AG04449 (cell line): ENCODE measurements at regions not wholly inside any gene's neighbourhood (a gene's known extent, or its start where the extent isn't known, plus 50 kb on each side); places are given as distances from the start of the nearest gene placed in this dataset.

Experiments used
- CTCF ChIA-PET: fragments of 350-600 bp; formaldehyde crosslinking; extraction: SDS; loops from one replicate; lab custom pipeline; 2021; ENCODE audit warnings: antibody characterized with exemption; lab: Yijun Ruan, JAX
- POLR2A ChIA-PET: fragments of 400-600, 350-600 bp; formaldehyde crosslinking; extraction: SDS; loops from one replicate; lab custom pipeline; 2020; ENCODE audit warnings: antibody characterized with exemption, inconsistent platforms; lab: Yijun Ruan, JAX
- DNase-seq: peaks from one replicate; pipeline ENCODE4 v3.0.0-alpha.2; 2010; ENCODE audit warnings: low read depth, low spot score
- H3K4me3 ChIP-seq: 2 replicates; pipeline ENCODE4 v1.5.1; 2011; ENCODE audit warnings: low read depth, mild to moderate bottlenecking, control low read depth, low read length
- TF ChIP-seq, protein P1 (sequence below): IDR thresholded peaks from one replicate; pipeline ENCODE4 v1.5.1; 2011; ENCODE audit warnings: mild to moderate bottlenecking, moderate library complexity, low read length, control low read depth, inconsistent platforms; ENCODE audit not compliant: insufficient read depth; ENCODE audit errors: missing control alignments

DNA sequence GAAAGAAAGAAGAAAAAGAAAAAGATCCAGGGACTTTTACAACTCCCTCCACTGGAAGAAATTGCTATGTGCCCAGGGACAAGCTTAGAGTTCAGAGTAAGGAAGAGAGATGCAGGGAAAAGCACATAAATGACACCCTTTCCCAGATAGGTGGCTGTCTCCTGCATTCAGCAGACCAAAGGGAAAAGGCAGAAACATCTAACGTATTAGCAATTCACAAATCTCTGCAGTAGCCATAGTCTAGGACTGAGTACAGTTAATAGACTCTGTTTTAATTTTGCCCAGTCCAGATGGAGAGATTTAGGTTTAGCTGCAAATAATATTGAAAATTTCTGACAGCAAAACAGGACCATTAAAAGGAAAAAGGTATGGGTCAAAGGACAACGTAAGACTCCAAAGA is 71.3 kb upstream of the TNFRSF21 start:
- H3K4me3 ChIP-seq = no peak overlapping the region
- no peak for DNase-seq
- TF ChIP-seq, protein P1, sequence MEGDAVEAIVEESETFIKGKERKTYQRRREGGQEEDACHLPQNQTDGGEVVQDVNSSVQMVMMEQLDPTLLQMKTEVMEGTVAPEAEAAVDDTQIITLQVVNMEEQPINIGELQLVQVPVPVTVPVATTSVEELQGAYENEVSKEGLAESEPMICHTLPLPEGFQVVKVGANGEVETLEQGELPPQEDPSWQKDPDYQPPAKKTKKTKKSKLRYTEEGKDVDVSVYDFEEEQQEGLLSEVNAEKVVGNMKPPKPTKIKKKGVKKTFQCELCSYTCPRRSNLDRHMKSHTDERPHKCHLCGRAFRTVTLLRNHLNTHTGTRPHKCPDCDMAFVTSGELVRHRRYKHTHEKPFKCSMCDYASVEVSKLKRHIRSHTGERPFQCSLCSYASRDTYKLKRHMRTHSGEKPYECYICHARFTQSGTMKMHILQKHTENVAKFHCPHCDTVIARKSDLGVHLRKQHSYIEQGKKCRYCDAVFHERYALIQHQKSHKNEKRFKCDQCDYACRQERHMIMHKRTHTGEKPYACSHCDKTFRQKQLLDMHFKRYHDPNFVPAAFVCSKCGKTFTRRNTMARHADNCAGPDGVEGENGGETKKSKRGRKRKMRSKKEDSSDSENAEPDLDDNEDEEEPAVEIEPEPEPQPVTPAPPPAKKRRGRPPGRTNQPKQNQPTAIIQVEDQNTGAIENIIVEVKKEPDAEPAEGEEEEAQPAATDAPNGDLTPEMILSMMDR = no peak
- ChIA-PET CTCF (no interaction called here), POLR2A (no interaction called here)

DNA sequence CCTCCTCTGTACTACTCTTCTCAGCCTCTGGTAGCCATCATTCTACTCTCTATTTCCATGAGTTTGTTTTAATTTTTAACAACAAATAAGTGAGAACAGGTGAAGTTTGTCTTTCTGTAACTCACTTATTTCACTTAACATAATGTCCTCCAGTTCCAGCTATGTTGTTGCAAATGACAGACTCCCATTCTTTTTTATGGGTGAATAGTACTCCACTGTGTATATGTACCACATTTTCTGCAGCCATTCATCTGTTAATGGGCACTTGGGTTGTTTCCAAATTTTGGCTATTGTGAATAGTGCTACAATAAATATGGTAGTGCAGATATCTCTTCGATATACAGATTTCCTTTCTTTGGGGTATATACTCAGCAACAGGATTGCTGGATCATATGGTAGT is 73.7 kb upstream of the TNFRSF21 start:
- POLR2A ChIA-PET = no interaction called here
- H3K4me3 ChIP-seq = no peak overlapping the region
- TF ChIP-seq, protein P1 = no peak
- DNase-seq = no peak
- CTCF ChIA-PET = no interaction called here

DNA sequence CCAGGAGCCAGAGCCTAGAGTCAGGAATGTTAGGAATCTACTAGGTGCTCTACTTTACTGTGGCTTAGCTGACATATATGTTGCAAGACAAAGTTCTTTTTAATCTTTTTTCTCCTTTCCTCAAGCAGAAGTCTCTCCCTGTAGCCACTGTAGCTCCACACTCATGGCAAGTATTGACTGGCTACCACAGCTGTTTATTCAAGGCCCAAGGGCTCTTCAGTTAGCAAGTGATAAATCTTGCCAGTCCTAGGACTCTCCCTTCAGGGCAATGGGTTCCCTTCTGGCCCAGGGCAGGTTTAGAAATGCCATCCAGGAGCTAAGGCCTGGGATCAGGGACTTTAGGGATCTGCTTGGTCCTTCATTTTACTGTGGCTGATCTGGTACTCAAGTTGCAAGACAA is 82.0 kb upstream of the TNFRSF21 start:
- ChIA-PET CTCF (no interaction called here), POLR2A (no interaction called here)
- DNase-seq = no peak
- TF ChIP-seq, protein P1 = no peak
- H3K4me3 ChIP-seq = no peak overlapping the region

DNA sequence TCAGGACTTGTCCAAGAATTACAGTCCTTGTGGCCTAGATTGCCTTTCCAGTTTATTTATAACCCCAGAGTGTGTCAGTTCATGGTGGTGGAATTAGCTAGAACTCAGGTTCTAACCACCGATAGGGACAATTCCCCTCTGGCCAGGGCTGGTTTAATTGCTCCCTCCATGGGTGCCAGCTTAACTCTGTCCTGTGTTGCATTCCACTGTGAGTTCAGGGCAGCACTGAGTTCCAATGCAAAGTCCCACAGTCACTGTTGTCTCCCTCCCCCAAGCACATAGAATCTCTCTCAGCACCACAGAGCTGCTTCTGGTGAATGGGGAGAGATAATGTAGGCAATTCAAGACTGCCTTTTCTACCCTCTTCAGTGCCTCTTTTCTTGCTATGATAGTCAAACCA is 82.5 kb upstream of the TNFRSF21 start:
- ChIA-PET POLR2A (no interaction called here), CTCF (no interaction called here)
- H3K4me3 ChIP-seq = no peak overlapping the region
- DNase-seq = no peak
- TF ChIP-seq, protein P1 = no peak

DNA sequence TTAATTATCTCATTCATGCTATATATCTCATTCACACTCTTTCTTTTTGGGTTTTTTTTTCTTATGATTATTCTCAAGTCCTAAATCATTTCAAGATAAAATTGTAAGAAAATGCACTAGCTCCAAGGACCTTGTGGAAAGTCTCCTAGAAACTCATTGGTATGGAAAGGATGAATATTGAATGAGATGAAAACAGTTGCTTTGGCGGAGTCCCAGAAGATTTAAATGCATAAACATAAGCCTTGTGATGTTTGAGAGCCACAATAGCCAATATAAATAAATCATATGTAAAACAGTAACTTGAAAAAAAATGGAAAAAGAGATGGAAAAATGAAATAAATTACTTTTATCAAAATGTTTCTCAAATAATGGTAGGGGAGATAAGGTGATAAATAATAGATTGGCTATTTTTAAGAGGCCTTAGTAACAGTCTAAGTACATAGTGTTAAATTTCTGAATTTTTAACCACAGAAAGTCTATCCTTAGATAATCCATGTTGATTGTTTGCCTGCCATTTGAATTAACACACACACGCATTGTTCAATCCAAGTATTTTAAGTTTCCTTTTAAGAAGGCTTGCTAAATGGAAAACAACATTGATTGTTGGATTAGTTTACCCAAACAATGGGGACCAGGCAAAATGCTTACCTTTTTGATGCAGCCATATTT is 81.1 kb upstream of the CD2AP start:
- TF ChIP-seq, protein P1 = no peak
- H3K4me3 ChIP-seq = no peak overlapping the region
- CTCF ChIA-PET = no interaction called here
- POLR2A ChIA-PET = no interaction called here
- no peak for DNase-seq

DNA sequence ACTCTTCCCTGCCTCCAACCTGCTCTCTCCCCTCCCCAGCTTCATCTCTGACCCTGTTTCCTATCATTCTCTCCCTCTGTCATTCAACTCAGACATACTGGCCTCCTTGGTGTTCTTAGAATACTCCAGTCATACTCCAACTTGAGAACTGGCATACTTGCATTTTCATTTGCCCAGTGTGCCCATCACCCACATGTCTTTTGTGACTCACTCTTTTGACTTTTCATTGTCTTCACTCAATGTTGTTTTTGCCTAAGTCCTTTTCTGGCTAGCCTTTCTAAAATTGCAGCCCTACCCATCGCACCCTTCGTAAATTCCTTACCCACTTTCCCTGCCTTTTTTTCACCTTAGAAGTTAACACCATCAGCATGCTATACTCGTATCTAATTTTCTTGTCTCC is 77.0 kb upstream of the CD2AP start:
- CTCF ChIA-PET = no interaction called here
- TF ChIP-seq, protein P1 = no peak
- POLR2A ChIA-PET = no interaction called here
- no peak overlapping the region for H3K4me3 ChIP-seq
- no peak for DNase-seq
